ENCODE measurements at regions not wholly inside any gene's neighbourhood (a gene's known extent, or its start where the extent isn't known, plus 50 kb on each side); places are given as distances from the start of the nearest gene placed in this dataset.

- no peak overlapping the region for H3K4me3 ChIP-seq (ENCODE audit: control insufficient read depth, low read depth, low read length)
- DNase-seq (ENCODE audit: low read depth) = no peak
- no peak for TF ChIP-seq CTCF (conservative IDR thresholded peaks at IDR 0.05; ENCODE audit: control insufficient read depth, insufficient read depth, low read depth, low read length)
Observed at GRCh38 chr22:25367756-25368155, 148.3 kb downstream of the CRYBB2 start.

GRCh38 chr22:25368271-25368670 is 148.8 kb downstream of the CRYBB2 start:
- no peak for TF ChIP-seq CTCF (conservative IDR thresholded peaks at IDR 0.05; ENCODE audit: control insufficient read depth, insufficient read depth, low read depth, low read length)
- H3K4me3 ChIP-seq (ENCODE audit: control insufficient read depth, low read depth, low read length) = no peak overlapping the region
- DNase-seq (ENCODE audit: low read depth) = peak; percentile 83

- no peak for TF ChIP-seq CTCF (conservative IDR thresholded peaks at IDR 0.05; ENCODE audit: control insufficient read depth, insufficient read depth, low read depth, low read length)
- H3K4me3 ChIP-seq (ENCODE audit: control insufficient read depth, low read depth, low read length) = no peak overlapping the region
- no peak for DNase-seq (ENCODE audit: low read depth)
Observed at GRCh38 chr22:25369041-25369440, 149.6 kb downstream of the CRYBB2 start.

GRCh38 chr22:25370322-25370721 is 150.9 kb downstream of the CRYBB2 start:
- no peak overlapping the region for H3K4me3 ChIP-seq (ENCODE audit: control insufficient read depth, low read depth, low read length)
- DNase-seq (ENCODE audit: low read depth) = no peak
- TF ChIP-seq CTCF (conservative IDR thresholded peaks at IDR 0.05; ENCODE audit: control insufficient read depth, insufficient read depth, low read depth, low read length) = no peak

- DNase-seq (ENCODE audit: low read depth) = no peak
- no peak for TF ChIP-seq CTCF (conservative IDR thresholded peaks at IDR 0.05; ENCODE audit: control insufficient read depth, insufficient read depth, low read depth, low read length)
- H3K4me3 ChIP-seq (ENCODE audit: control insufficient read depth, low read depth, low read length) = no peak overlapping the region
Observed at GRCh38 chr22:25372000-25372595, 152.7 kb downstream of the CRYBB2 start.

GRCh38 chr22:25373961-25374360 is 154.5 kb downstream of the CRYBB2 start:
- no peak for DNase-seq (ENCODE audit: low read depth)
- TF ChIP-seq CTCF (conservative IDR thresholded peaks at IDR 0.05; ENCODE audit: control insufficient read depth, insufficient read depth, low read depth, low read length) = no peak
- no peak overlapping the region for H3K4me3 ChIP-seq (ENCODE audit: control insufficient read depth, low read depth, low read length)

GRCh38 chr22:25374869-25375268 is 155.4 kb downstream of the CRYBB2 start:
- no peak for TF ChIP-seq CTCF (conservative IDR thresholded peaks at IDR 0.05; ENCODE audit: control insufficient read depth, insufficient read depth, low read depth, low read length)
- DNase-seq (ENCODE audit: low read depth) = no peak

More at GRCh38 chr22:25374869-25375268, 155.4 kb downstream of the CRYBB2 start:
- no peak overlapping the region for H3K4me3 ChIP-seq (ENCODE audit: control insufficient read depth, low read depth, low read length)

All from fibroblast of mammary gland (primary cell).